HEK293T (cell line): ENCODE measurements at regions not wholly inside any gene's neighbourhood (a gene's known extent, or its start where the extent isn't known, plus 50 kb on each side); places are given as distances from the start of the nearest gene placed in this dataset.

Experiments
- ELF4 ChIP-seq: fragments of 450-650 bp; IDR thresholded peaks from 2 replicates; pipeline ENCODE4 v1.6.1; 2017; ENCODE audit warnings: antibody characterized with exemption
- FOXA1 ChIP-seq: fragments of 450-650 bp; IDR thresholded peaks from 2 replicates; pipeline ENCODE4 v1.6.1; 2016; ENCODE audit warnings: mild to moderate bottlenecking
- SP1 ChIP-seq: fragments of 450-650 bp; IDR thresholded peaks from 2 replicates; pipeline ENCODE4 v1.6.1; 2017

DNA sequence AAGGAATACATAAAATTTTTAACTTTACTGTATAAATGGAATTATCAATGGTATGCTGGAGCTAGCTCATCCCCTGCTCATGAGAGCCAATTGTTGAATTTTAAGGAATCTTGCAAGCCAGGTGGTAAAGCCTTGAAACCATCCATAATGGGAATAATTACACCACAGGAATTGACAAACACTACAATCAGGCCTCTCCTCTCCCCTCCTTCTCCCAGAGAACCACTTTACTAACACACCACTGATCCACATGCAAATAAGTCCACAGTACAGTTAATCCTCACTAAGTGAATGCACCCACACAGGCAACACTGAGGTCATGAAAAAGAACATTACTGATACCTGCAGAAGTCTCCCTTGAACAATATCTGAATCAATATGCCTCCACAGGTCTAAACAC, 140.5 kb downstream of the KLF12 start:
- TF ChIP-seq SP1 = no peak
- TF ChIP-seq FOXA1 = no peak
- TF ChIP-seq ELF4 = no peak
